IMR-90 (cell line): ENCODE measurements at regions not wholly inside any gene's neighbourhood (a gene's known extent, or its start where the extent isn't known, plus 50 kb on each side); places are given as distances from the start of the nearest gene placed in this dataset.

ENCODE experiments used
- ATAC-seq: fragments of 200-7000 bp; cut with Tn5 transposase; 2 replicates; pipeline ENCODE4 v1.9.1; 2020; ENCODE audit warnings: low read depth, mild to moderate bottlenecking, moderate library complexity
- BruUV-seq: library from RNA; stranded (reverse); fragments of 400-500 nt; replicated peaks from 2 replicates; lab custom pipeline; 2021; lab: Mats Ljungman, UMichigan
- CTCF ChIA-PET: fragments of 300-600 bp; formaldehyde crosslinking; extraction: SDS; loops from one replicate; lab custom pipeline; 2021; ENCODE audit warnings: antibody characterized with exemption; lab: Yijun Ruan, JAX
- POLR2A ChIA-PET: fragments of 300-600 bp; sonication (Branson Sonifier 250); formaldehyde crosslinking; loops from one replicate; lab custom pipeline; 2022; ENCODE audit warnings: antibody characterized with exemption; ENCODE audit not compliant: unreplicated experiment; lab: Charles Lee
- DNase-seq: peaks from one replicate; pipeline ENCODE4 v3.0.0; 2013
- H2AFZ ChIP-seq: replicated peaks from 2 replicates; pipeline ENCODE3; 2013; ENCODE audit warnings: low read length, mild to moderate bottlenecking; ENCODE audit not compliant: poor library complexity
- H2AK5ac ChIP-seq: 2 replicates; pipeline ENCODE4 v1.6.1; 2013; ENCODE audit warnings: low read depth, low read length, inconsistent platforms
- H2AK9ac ChIP-seq: replicated peaks from 2 replicates; pipeline ENCODE3; 2013; ENCODE audit warnings: mild to moderate bottlenecking, low read depth, low read length, moderate library complexity; ENCODE audit not compliant: poor library complexity
- H2BK120ac ChIP-seq: 2 replicates; pipeline ENCODE4 v1.6.1; 2013; ENCODE audit warnings: low read depth, low read length, inconsistent platforms
- H2BK15ac ChIP-seq: 3 replicates; pipeline ENCODE4 v1.6.1; 2013; ENCODE audit warnings: low read depth, low read length, inconsistent platforms
- H2BK20ac ChIP-seq: 2 replicates; pipeline ENCODE4 v1.6.1; 2013; ENCODE audit warnings: low read depth, mild to moderate bottlenecking, inconsistent platforms, low read length, moderate library complexity
- H2BK5ac ChIP-seq: 2 replicates; pipeline ENCODE4 v1.6.1; 2013; ENCODE audit warnings: mild to moderate bottlenecking, low read depth, low read length, inconsistent platforms; ENCODE audit not compliant: poor library complexity, severe bottlenecking
- H3K14ac ChIP-seq: replicated peaks from 2 replicates; pipeline ENCODE4 v1.6.1; 2013; ENCODE audit warnings: low read depth, low read length, inconsistent platforms
- H3K18ac ChIP-seq: 2 replicates; pipeline ENCODE4 v1.6.1; 2013; ENCODE audit warnings: low read depth, low read length, control low read depth
- H3K23ac ChIP-seq: 2 replicates; pipeline ENCODE4 v1.6.1; 2013; ENCODE audit warnings: low read depth, low read length, inconsistent platforms
- H3K27ac ChIP-seq: 2 replicates; pipeline ENCODE4 v1.5.1; 2013; ENCODE audit warnings: mild to moderate bottlenecking, control low read depth, low read length; ENCODE audit not compliant: insufficient read depth
- H3K27me3 ChIP-seq: 2 replicates; pipeline ENCODE4 v1.6.1; 2013; ENCODE audit warnings: low read length; ENCODE audit not compliant: control insufficient read depth, insufficient read depth
- H3K36me3 ChIP-seq: 2 replicates; pipeline ENCODE4 v1.6.1; 2013; ENCODE audit warnings: low read length, mixed read lengths; ENCODE audit not compliant: control insufficient read depth, insufficient read depth
- H3K4ac ChIP-seq: 2 replicates; pipeline ENCODE4 v1.6.1; 2013; ENCODE audit warnings: low read depth, low read length, inconsistent platforms
- H3K4me1 ChIP-seq: 2 replicates; pipeline ENCODE4 v1.6.1; 2013; ENCODE audit warnings: low read length, mixed read lengths; ENCODE audit not compliant: control insufficient read depth, insufficient read depth
- H3K4me2 ChIP-seq: 2 replicates; pipeline ENCODE4 v1.6.1; 2013; ENCODE audit warnings: low read depth, mild to moderate bottlenecking, control low read depth, low read length, moderate library complexity
- H3K4me3 ChIP-seq: 2 replicates; pipeline ENCODE4 v1.5.1; 2013; ENCODE audit warnings: low read depth, mild to moderate bottlenecking, control low read depth, low read length, moderate library complexity; ENCODE audit not compliant: insufficient read depth
- H3K56ac ChIP-seq: 2 replicates; pipeline ENCODE4 v1.6.1; 2013; ENCODE audit warnings: low read length, inconsistent platforms; ENCODE audit not compliant: insufficient read depth; ENCODE audit errors: extremely low read depth
- H3K79me1 ChIP-seq, 2 experiments: 2 replicates each; pipeline ENCODE4 v1.6.1; 2013; ENCODE audit warnings: low read length in 2 of 2, inconsistent platforms in 1 of 2, low read depth in 1 of 2
- H3K9ac ChIP-seq: 2 replicates; pipeline ENCODE4 v1.6.1; 2013; ENCODE audit warnings: low read depth, low read length, control low read depth
- H3K9me1 ChIP-seq: 2 replicates; pipeline ENCODE4 v1.6.1; 2013; ENCODE audit warnings: low read length, inconsistent platforms; ENCODE audit not compliant: insufficient read depth
- H3K9me3 ChIP-seq: 2 replicates; pipeline ENCODE4 v1.6.1; 2013; ENCODE audit warnings: low read length; ENCODE audit not compliant: control insufficient read depth, insufficient read depth
- H4K20me1 ChIP-seq: 2 replicates; pipeline ENCODE4 v1.6.1; 2013; ENCODE audit warnings: low read length, inconsistent platforms; ENCODE audit not compliant: insufficient read depth
- H4K5ac ChIP-seq: 2 replicates; pipeline ENCODE4 v1.6.1; 2013; ENCODE audit warnings: mild to moderate bottlenecking, low read depth, low read length, control low read depth
- H4K8ac ChIP-seq, 2 experiments: 2 replicates each; pipeline ENCODE4 v1.6.1; 2013; ENCODE audit warnings: low read depth in 2 of 2, low read length in 2 of 2, control low read depth in 1 of 2, inconsistent platforms in 1 of 2
- H4K91ac ChIP-seq: 2 replicates; pipeline ENCODE4 v1.6.1; 2013; ENCODE audit warnings: low read depth, low read length, inconsistent platforms; ENCODE audit not compliant: insufficient read depth
- BHLHE40 ChIP-seq: fragments of 150-350 bp; IDR thresholded peaks from 2 replicates; pipeline ENCODE4 v1.6.1; 2016; ENCODE audit warnings: mild to moderate bottlenecking, low read depth, low read length
- CEBPB ChIP-seq: IDR thresholded peaks from 2 replicates; pipeline ENCODE4 v1.6.1; 2012; ENCODE audit warnings: low read depth, low read length, improper control_type of control experiment
- CHD1 ChIP-seq: IDR thresholded peaks from 2 replicates; pipeline ENCODE4 v1.6.1; 2012; ENCODE audit warnings: low read depth, low read length, improper control_type of control experiment
- CTCF ChIP-seq: conservative IDR thresholded peaks from 2 replicates; pipeline ENCODE4 v1.5.1; 2012; ENCODE audit warnings: mild to moderate bottlenecking, low read depth, low read length, improper control_type of control experiment
- ELK1 ChIP-seq: fragments of 150-350 bp; IDR thresholded peaks from 2 replicates; pipeline ENCODE4 v1.6.1; 2016; ENCODE audit warnings: low read depth, mild to moderate bottlenecking, low read length, moderate library complexity, borderline replicate concordance
- FOS ChIP-seq: fragments of 150-350 bp; IDR thresholded peaks from 2 replicates; pipeline ENCODE4 v1.6.1; 2016; ENCODE audit warnings: low read depth, low read length
- MAFK ChIP-seq: IDR thresholded peaks from 2 replicates; pipeline ENCODE4 v1.6.1; 2012; ENCODE audit warnings: low read depth, low read length, improper control_type of control experiment
- MAZ ChIP-seq: IDR thresholded peaks from 2 replicates; pipeline ENCODE4 v1.6.1; 2012; ENCODE audit warnings: low read depth, mild to moderate bottlenecking, low read length, improper control_type of control experiment, moderate library complexity, borderline replicate concordance
- MXI1 ChIP-seq: IDR thresholded peaks from 2 replicates; pipeline ENCODE4 v1.6.1; 2012; ENCODE audit warnings: low read depth, mild to moderate bottlenecking, low read length, moderate library complexity, borderline replicate concordance
- NFE2L2 ChIP-seq: fragments of 150-350 bp; IDR thresholded peaks from 2 replicates; pipeline ENCODE4 v1.6.1; 2016; ENCODE audit warnings: low read depth, mild to moderate bottlenecking, low read length
- POLR2A ChIP-seq: IDR thresholded peaks from 2 replicates; pipeline ENCODE4 v1.6.1; 2012; ENCODE audit warnings: mild to moderate bottlenecking, low read depth, low read length
- RAD21 ChIP-seq: IDR thresholded peaks from 2 replicates; pipeline ENCODE4 v1.6.1; 2012; ENCODE audit warnings: low read length, improper control_type of control experiment
- RCOR1 ChIP-seq: IDR thresholded peaks from 2 replicates; pipeline ENCODE4 v1.6.1; 2012; ENCODE audit warnings: mild to moderate bottlenecking, low read length, improper control_type of control experiment; ENCODE audit not compliant: insufficient replicate concordance
- RFX5 ChIP-seq: IDR thresholded peaks from 2 replicates; pipeline ENCODE4 v1.8.0; 2012; ENCODE audit warnings: low read depth, mild to moderate bottlenecking, low read length, moderate library complexity
- SMC3 ChIP-seq: fragments of 150-350 bp; IDR thresholded peaks from 2 replicates; pipeline ENCODE4 v1.6.1; 2016; ENCODE audit warnings: low read depth, mild to moderate bottlenecking, antibody characterized with exemption, low read length, moderate library complexity
- USF2 ChIP-seq: fragments of 150-350 bp; IDR thresholded peaks from 2 replicates; pipeline ENCODE4 v1.6.1; 2017; ENCODE audit warnings: mild to moderate bottlenecking, antibody characterized with exemption, low read length, low read depth
- WGBS, 2 experiments: methylation state at CpG; one replicate each; pipeline versions ENCODE4 v1.1.5 to v1.1.7; 2013; ENCODE audit warnings: missing lambda C conversion rate in 2 of 2; ENCODE audit not compliant: insufficient read length in 1 of 2; ENCODE audit errors: extremely low coverage in 2 of 2; 5-methylcytosine and 5-hydroxymethylcytosine counted together
- dilution Hi-C: fragments of 300-500 bp; cut with HindIII; formaldehyde crosslinking; loops from one replicate; pipeline ENCODE4 v1.14.3; 2018; ENCODE audit warnings: low sequenced_read_pairs; ENCODE audit not compliant: unreplicated experiment
- in situ Hi-C: fragments of 300-500 bp; cut with MboI; formaldehyde crosslinking; loops from 3 replicates; pipeline ENCODE4 v1.14.3; 2019; ENCODE audit warnings: low sequenced_read_pairs, inconsistent platforms, mixed read lengths
- intact Hi-C: fragments of 100-400 bp; cut with micrococcal nuclease; formaldehyde crosslinking; loops from 2 replicates; pipeline ENCODE4 v1.10.0; 2022

- Histone ChIP-seq H3K14ac (no peak overlapping the region), H3K9me3 (peaks cover 33% of the 10 kb centered on the region), H3K36me3 (no peaks in the 10 kb centered on the region), H4K91ac (no peak overlapping the region), H3K79me1 (no peaks in the 10 kb centered on the region), H2BK120ac (no peak overlapping the region), H3K4me3 (no peak overlapping the region), H4K8ac (no peak overlapping the region), H2BK5ac (no peak overlapping the region), H4K20me1 (no peaks in the 10 kb centered on the region), H4K5ac (no peak overlapping the region), H3K4me1 (no peaks in the 10 kb centered on the region), H2AK5ac (no peak overlapping the region), H2AK9ac (peak overlapping the region; percentile 42), H3K4me2 (no peak overlapping the region), H3K4ac (no peak overlapping the region), H3K9ac (no peak overlapping the region), H3K56ac (no peak overlapping the region), H2BK15ac (no peak overlapping the region), H3K27ac (no peak overlapping the region), H2AFZ (no peak overlapping the region), H3K9me1 (no peaks in the 10 kb centered on the region), H3K18ac (no peak overlapping the region), H3K27me3 (no peaks in the 10 kb centered on the region), H3K23ac (no peak overlapping the region), H2BK20ac (no peak overlapping the region)
- intact Hi-C loops (no loop called here), in situ Hi-C loops (no loop called here), dilution Hi-C loops (no loop called here)
- WGBS, 2 experiments = 8% methylated on average over 17 of the region's 43 CpGs; no CpG with 5 or more reads in 1 of the 2 experiments
- ATAC-seq (no peak), DNase-seq (no peak)
- TF ChIP-seq MAFK = no peak
- no peak for TF ChIP-seq BHLHE40
- TF ChIP-seq NFE2L2 = no peak
- TF ChIP-seq RCOR1 = no peak
- TF ChIP-seq SMC3 = no peak
- no peak for TF ChIP-seq POLR2A
- no peak for TF ChIP-seq CEBPB
- no peak for TF ChIP-seq MAZ
- no peak for TF ChIP-seq CTCF
- no peak for TF ChIP-seq RAD21
- TF ChIP-seq FOS = no peak
- TF ChIP-seq USF2 = no peak
- TF ChIP-seq MXI1 = no peak
- TF ChIP-seq RFX5 = no peak
- no peak for TF ChIP-seq CHD1
- TF ChIP-seq ELK1 = no peak
- CTCF ChIA-PET = no interaction called here
- BruUV-seq = no TSS peak
- POLR2A ChIA-PET = no interaction called here
These were observed 207.2 kb upstream of the SRRM4 start for GRCh38 chr12:118773956-118774723.
